ENCODE measurements at regions not wholly inside any gene's neighbourhood (a gene's known extent, or its start where the extent isn't known, plus 50 kb on each side); places are given as distances from the start of the nearest gene placed in this dataset.

DNA sequence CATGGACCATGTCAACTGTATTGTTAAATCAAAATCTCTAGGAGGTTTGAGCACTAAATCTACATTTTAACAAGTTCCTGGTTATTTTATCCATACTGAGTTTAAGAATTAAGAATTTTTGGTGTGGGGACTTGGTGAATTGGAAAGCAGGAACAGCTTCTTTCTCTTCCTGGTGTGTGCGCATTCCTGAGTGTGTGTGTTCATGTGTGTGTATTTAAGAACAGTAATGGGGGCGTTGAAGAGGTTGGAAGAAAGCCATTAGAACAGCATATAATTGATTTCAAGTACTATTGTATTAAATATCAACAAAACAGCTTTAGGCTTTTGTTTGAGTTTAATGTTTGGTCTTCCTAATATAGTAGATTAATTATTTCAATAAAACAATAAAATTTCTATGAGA is 801.3 kb upstream of the ID2 start:
- DNase-seq (ENCODE audit: low spot score in 2 of 2), result no peak
- in situ Hi-C loops (cut with MboI; ENCODE audit: low sequenced_read_pairs), result no loop called here
- no peaks in the 10 kb centered on the region for H3K4me1 ChIP-seq
- no peaks in the 10 kb centered on the region for H3K36me3 ChIP-seq (replicated peaks)
- H3K27me3 ChIP-seq (ENCODE audit: low read depth), result no peaks in the 10 kb centered on the region
- no peaks in the 10 kb centered on the region for H3K9me3 ChIP-seq
- no peak overlapping the region for H3K4me3 ChIP-seq

GRCh38 chr2:7881063-7881462 is 800.8 kb upstream of the ID2 start:
- in situ Hi-C loops (cut with MboI; ENCODE audit: low sequenced_read_pairs), result no loop called here
- DNase-seq (ENCODE audit: low spot score in 2 of 2), result no peak
- Histone ChIP-seq H3K36me3 (replicated peaks) (no peaks in the 10 kb centered on the region), H3K4me3 (no peak overlapping the region), H3K27me3 (ENCODE audit: low read depth) (no peaks in the 10 kb centered on the region), H3K9me3 (no peaks in the 10 kb centered on the region), H3K4me1 (no peaks in the 10 kb centered on the region)

GRCh38 chr2:7881466-7881865 is 800.4 kb upstream of the ID2 start:
- no peak overlapping the region for H3K4me3 ChIP-seq
- no peaks in the 10 kb centered on the region for H3K9me3 ChIP-seq
- no peaks in the 10 kb centered on the region for H3K27me3 ChIP-seq (ENCODE audit: low read depth)
- H3K36me3 ChIP-seq (replicated peaks), result no peaks in the 10 kb centered on the region
- in situ Hi-C loops (cut with MboI; ENCODE audit: low sequenced_read_pairs), result no loop called here
- H3K4me1 ChIP-seq, result no peaks in the 10 kb centered on the region
- DNase-seq (ENCODE audit: low spot score in 2 of 2), result no peak

DNA sequence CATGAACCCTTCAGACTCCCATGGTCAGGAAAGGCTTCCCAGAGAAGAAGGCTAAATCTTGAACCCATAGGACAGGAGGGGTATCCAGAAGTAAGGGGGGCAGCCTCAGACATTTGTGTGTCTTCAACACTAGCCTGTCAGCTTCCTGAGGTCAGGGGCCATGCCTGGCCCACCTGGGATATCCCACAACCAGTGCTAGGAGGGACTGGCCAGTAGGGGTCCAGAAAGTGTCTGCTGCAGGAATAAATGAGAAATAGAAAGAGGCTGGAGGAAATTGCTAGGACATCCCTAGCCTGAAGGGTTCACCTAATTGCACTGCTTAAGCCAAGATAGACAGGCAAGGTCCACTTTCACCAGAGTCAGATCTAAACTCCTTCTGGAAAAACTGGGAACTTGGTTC is 799.6 kb upstream of the ID2 start:
- DNase-seq (ENCODE audit: low spot score in 2 of 2), result no peak
- Histone ChIP-seq H3K4me3 (no peak overlapping the region), H3K4me1 (no peaks in the 10 kb centered on the region), H3K36me3 (replicated peaks) (no peaks in the 10 kb centered on the region), H3K27me3 (ENCODE audit: low read depth) (no peaks in the 10 kb centered on the region), H3K9me3 (no peaks in the 10 kb centered on the region)
- in situ Hi-C loops (cut with MboI; ENCODE audit: low sequenced_read_pairs), result no loop called here

- DNase-seq (ENCODE audit: low spot score in 2 of 2), result no peak
- no peaks in the 10 kb centered on the region for H3K27me3 ChIP-seq (ENCODE audit: low read depth)
- no peaks in the 10 kb centered on the region for H3K36me3 ChIP-seq (replicated peaks)
- in situ Hi-C loops (cut with MboI; ENCODE audit: low sequenced_read_pairs), result no loop called here
- H3K9me3 ChIP-seq, result no peaks in the 10 kb centered on the region
- no peak overlapping the region for H3K4me3 ChIP-seq
- H3K4me1 ChIP-seq, result no peaks in the 10 kb centered on the region
These were observed 797.5 kb upstream of the ID2 start for GRCh38 chr2:7884338-7884737.

- in situ Hi-C loops (cut with MboI; ENCODE audit: low sequenced_read_pairs), result no loop called here
- Histone ChIP-seq H3K4me1 (no peaks in the 10 kb centered on the region), H3K4me3 (no peak overlapping the region), H3K27me3 (ENCODE audit: low read depth) (no peaks in the 10 kb centered on the region), H3K36me3 (replicated peaks) (no peaks in the 10 kb centered on the region), H3K9me3 (no peaks in the 10 kb centered on the region)
- no peak for DNase-seq (ENCODE audit: low spot score in 2 of 2)
These were observed 795.2 kb upstream of the ID2 start for GRCh38 chr2:7886666-7887065.

GRCh38 chr2:7887441-7887840 is 794.4 kb upstream of the ID2 start:
- H3K4me1 ChIP-seq, result no peaks in the 10 kb centered on the region
- no peak for DNase-seq (ENCODE audit: low spot score in 2 of 2)
- H3K9me3 ChIP-seq, result no peaks in the 10 kb centered on the region
- H3K27me3 ChIP-seq (ENCODE audit: low read depth), result no peaks in the 10 kb centered on the region
- H3K4me3 ChIP-seq, result no peak overlapping the region
- H3K36me3 ChIP-seq (replicated peaks), result no peaks in the 10 kb centered on the region
- in situ Hi-C loops (cut with MboI; ENCODE audit: low sequenced_read_pairs), result no loop called here

DNA sequence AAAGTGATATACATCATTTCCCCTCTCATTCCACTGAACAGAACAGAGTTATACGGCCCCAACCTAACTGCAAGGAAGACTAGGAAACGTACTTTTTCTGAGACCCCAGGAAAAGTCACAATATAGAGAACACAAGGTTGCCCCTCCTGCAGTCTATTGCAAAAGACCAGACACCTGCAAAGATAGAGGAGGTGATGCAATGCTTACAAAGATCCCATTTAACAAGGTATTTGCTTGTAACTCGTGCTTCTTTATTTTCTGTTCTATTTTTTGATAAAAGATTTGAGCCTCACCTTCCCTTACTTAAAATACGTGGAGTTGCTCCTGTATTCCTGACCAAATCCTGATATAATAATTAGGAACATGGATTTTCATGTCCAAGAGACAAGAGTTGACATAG is 793.0 kb upstream of the ID2 start:
- Histone ChIP-seq H3K36me3 (replicated peaks) (no peaks in the 10 kb centered on the region), H3K4me1 (no peaks in the 10 kb centered on the region), H3K4me3 (no peak overlapping the region), H3K27me3 (ENCODE audit: low read depth) (no peaks in the 10 kb centered on the region), H3K9me3 (no peaks in the 10 kb centered on the region)
- in situ Hi-C loops (cut with MboI; ENCODE audit: low sequenced_read_pairs), result no loop called here
- no peak for DNase-seq (ENCODE audit: low spot score in 2 of 2)

- no peak overlapping the region for H3K4me3 ChIP-seq
- in situ Hi-C loops (cut with MboI; ENCODE audit: low sequenced_read_pairs), result no loop called here
- no peaks in the 10 kb centered on the region for H3K4me1 ChIP-seq
- no peaks in the 10 kb centered on the region for H3K36me3 ChIP-seq (replicated peaks)
- no peaks in the 10 kb centered on the region for H3K27me3 ChIP-seq (ENCODE audit: low read depth)
- no peak for DNase-seq (ENCODE audit: low spot score in 2 of 2)
- H3K9me3 ChIP-seq, result no peaks in the 10 kb centered on the region
These were observed 790.5 kb upstream of the ID2 start for GRCh38 chr2:7891312-7891711.

GRCh38 chr2:7895289-7895688 is 786.6 kb upstream of the ID2 start:
- H3K36me3 ChIP-seq (replicated peaks), result no peaks in the 10 kb centered on the region
- H3K27me3 ChIP-seq (ENCODE audit: low read depth), result no peaks in the 10 kb centered on the region
- no peaks in the 10 kb centered on the region for H3K9me3 ChIP-seq
- in situ Hi-C loops (cut with MboI; ENCODE audit: low sequenced_read_pairs), result no loop called here
- H3K4me1 ChIP-seq, result no peaks in the 10 kb centered on the region
- no peak for DNase-seq (ENCODE audit: low spot score in 2 of 2)
- no peak overlapping the region for H3K4me3 ChIP-seq

DNA sequence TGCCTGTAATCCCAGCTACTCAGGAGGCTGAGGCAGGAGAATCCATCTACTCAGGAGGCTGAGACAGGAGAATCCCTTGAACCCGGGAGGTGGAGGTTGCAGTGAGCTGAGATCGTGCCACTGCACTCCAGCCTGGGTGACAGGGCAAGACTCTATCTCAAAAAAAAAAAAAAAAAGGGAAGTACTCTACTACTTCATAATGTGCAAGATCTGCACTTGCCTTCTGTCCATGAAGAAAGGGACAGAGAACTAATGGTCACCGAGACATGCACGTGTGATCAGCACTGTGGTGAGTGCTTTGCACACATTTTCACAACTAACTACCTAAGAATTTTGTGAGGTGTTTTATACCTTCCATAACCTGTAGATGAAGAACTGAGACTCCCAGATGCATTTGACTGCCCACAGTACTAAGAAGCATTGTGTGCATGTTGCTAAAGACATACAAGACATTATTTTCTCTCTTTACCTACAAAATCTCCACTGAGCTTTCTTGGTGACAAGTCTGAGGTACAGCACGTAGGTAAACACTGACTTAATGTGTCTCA is 784.8 kb upstream of the ID2 start:
- no peaks in the 10 kb centered on the region for H3K36me3 ChIP-seq (replicated peaks)
- H3K27me3 ChIP-seq (ENCODE audit: low read depth), result no peaks in the 10 kb centered on the region
- DNase-seq (ENCODE audit: low spot score in 2 of 2), result no peak
- no peaks in the 10 kb centered on the region for H3K4me1 ChIP-seq
- no peak overlapping the region for H3K4me3 ChIP-seq
- in situ Hi-C loops (cut with MboI; ENCODE audit: low sequenced_read_pairs), result no loop called here
- H3K9me3 ChIP-seq, result no peaks in the 10 kb centered on the region

DNA sequence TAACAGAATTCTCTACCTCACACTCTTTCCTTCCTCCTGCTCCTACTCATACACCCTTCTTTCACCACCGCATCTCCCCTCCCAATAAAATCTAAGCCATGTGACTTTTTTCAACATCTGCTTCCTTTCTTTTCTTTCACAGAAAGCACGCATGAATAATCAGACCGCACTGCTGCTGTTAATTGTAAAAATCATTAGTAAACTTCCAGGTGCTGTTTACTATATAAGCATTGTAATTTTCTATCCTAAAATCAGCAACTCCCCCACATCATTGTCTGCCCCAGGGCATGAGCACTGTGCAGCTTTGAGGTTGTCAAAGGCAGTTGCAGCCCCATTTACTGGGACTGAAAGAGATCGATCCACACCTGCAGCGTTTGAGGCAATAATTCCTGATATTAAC is 782.6 kb upstream of the ID2 start:
- DNase-seq (ENCODE audit: low spot score in 2 of 2), result no peak
- Histone ChIP-seq H3K36me3 (replicated peaks) (no peaks in the 10 kb centered on the region), H3K27me3 (ENCODE audit: low read depth) (no peaks in the 10 kb centered on the region), H3K9me3 (no peaks in the 10 kb centered on the region), H3K4me3 (no peak overlapping the region), H3K4me1 (no peaks in the 10 kb centered on the region)
- in situ Hi-C loops (cut with MboI; ENCODE audit: low sequenced_read_pairs), result no loop called here

GRCh38 chr2:7899923-7900322 is 781.9 kb upstream of the ID2 start:
- Histone ChIP-seq H3K4me1 (no peaks in the 10 kb centered on the region), H3K4me3 (no peak overlapping the region), H3K36me3 (replicated peaks) (no peaks in the 10 kb centered on the region), H3K27me3 (ENCODE audit: low read depth) (no peaks in the 10 kb centered on the region), H3K9me3 (no peaks in the 10 kb centered on the region)
- in situ Hi-C loops (cut with MboI; ENCODE audit: low sequenced_read_pairs), result no loop called here
- DNase-seq (ENCODE audit: low spot score in 2 of 2), result no peak

- no peaks in the 10 kb centered on the region for H3K4me1 ChIP-seq
- no peak for DNase-seq (ENCODE audit: low spot score in 2 of 2)
- in situ Hi-C loops (cut with MboI; ENCODE audit: low sequenced_read_pairs), result no loop called here
These were observed 781.3 kb upstream of the ID2 start for GRCh38 chr2:7900593-7900992.

GRCh38 chr2:7902251-7902765 is 779.5 kb upstream of the ID2 start:
- no peaks in the 10 kb centered on the region for H3K27me3 ChIP-seq (ENCODE audit: low read depth)
- no peaks in the 10 kb centered on the region for H3K36me3 ChIP-seq (replicated peaks)
- H3K4me3 ChIP-seq, result no peak overlapping the region
- H3K9me3 ChIP-seq, result no peaks in the 10 kb centered on the region
- no peak for DNase-seq (ENCODE audit: low spot score in 2 of 2)
- no peaks in the 10 kb centered on the region for H3K4me1 ChIP-seq
- in situ Hi-C loops (cut with MboI; ENCODE audit: low sequenced_read_pairs), result no loop called here

More at GRCh38 chr2:7900593-7900992, 781.3 kb upstream of the ID2 start:
- Histone ChIP-seq H3K36me3 (replicated peaks) (no peaks in the 10 kb centered on the region), H3K9me3 (no peaks in the 10 kb centered on the region), H3K27me3 (ENCODE audit: low read depth) (no peaks in the 10 kb centered on the region), H3K4me3 (no peak overlapping the region)

All from HAP-1 (cell line).